HCT116 (cell line): ENCODE measurements at regions not wholly inside any gene's neighbourhood (a gene's known extent, or its start where the extent isn't known, plus 50 kb on each side); places are given as distances from the start of the nearest gene placed in this dataset.

Experiments used
- EZH2 ChIP-seq: fragments of 200-600 bp; sonication (generic); IDR thresholded peaks from 2 replicates; pipeline ENCODE4 v1.6.1; 2017; ENCODE audit warnings: antibody characterized with exemption, mixed run types
- POLR2A ChIP-seq: IDR thresholded peaks from 2 replicates; pipeline ENCODE4 v1.7.0; 2011; ENCODE audit warnings: borderline replicate concordance; ENCODE audit not compliant: insufficient read depth, insufficient read length; ENCODE audit errors: extremely low read depth
- YY1 ChIP-seq: IDR thresholded peaks from 2 replicates; pipeline ENCODE4 v1.6.1; 2011; ENCODE audit warnings: low read length, low read depth, moderate library complexity, mild to moderate bottlenecking; ENCODE audit not compliant: insufficient replicate concordance; ENCODE audit errors: extremely low read depth

GRCh38 chr13:24103782-24104372 lies 56.6 kb upstream of the SPATA13 start:
- TF ChIP-seq EZH2 (no peak), POLR2A (no peak), YY1 (no peak)
